GM18870 (cell line): ENCODE measurements at regions not wholly inside any gene's neighbourhood (a gene's known extent, or its start where the extent isn't known, plus 50 kb on each side); places are given as distances from the start of the nearest gene placed in this dataset.
"Not testable (repeated sequence)": the region's sequence is repeated elsewhere in the genome, so short reads cannot be mapped to it uniquely, and the experiment has no call there.

ENCODE experiments used
- ATAC-seq: cut with Tn5 transposase; IDR thresholded peaks from one replicate; pipeline ENCODE4 v1.9.1; 2021; ENCODE audit warnings: moderate library complexity; ENCODE audit not compliant: unreplicated experiment

DNA sequence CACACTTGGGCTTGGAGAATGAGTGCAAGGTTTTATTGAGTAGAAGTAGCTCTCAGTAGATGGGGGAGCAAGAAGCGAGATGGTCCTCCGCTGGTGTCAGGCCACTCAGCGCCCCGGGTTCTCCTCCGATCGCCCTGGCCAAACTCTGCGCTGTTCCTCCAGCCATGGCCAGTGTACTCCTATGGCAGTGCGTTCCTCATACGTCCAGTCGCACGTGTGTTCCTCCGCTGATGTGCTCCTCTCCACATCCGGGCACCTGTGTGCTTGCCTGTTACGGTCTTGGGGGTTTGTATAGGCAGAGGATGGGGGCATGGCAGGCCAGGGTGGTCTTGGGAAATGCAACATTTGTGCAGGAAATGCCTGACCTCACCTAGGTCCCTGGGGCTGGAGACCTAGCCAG is 1899.4 kb downstream of the PCDH9 start:
- no peak for ATAC-seq

GRCh38 chr13:65330287-65330686 is 1899.8 kb downstream of the PCDH9 start:
- no peak for ATAC-seq

DNA sequence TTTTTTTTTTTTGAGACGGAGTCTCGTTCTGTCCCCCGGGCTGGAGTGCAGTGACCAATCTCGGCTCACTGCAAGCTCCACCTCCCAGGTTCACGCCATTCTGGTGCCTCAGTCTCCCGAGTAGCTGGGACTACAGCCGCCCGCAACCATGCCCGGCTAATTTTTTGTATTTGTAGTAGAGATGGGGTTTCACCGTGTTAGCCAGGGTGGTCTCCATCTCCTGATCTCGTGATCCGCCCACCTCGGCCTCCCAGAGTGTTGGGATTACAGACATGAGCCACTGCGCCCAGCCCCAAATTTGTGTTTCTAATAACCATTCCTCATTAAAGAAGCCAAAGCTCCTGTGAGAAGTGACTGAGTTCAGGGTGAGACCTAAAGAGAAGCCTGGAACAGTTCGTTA is 1906.9 kb downstream of the PCDH9 start:
- ATAC-seq, result not testable (repeated sequence)

DNA sequence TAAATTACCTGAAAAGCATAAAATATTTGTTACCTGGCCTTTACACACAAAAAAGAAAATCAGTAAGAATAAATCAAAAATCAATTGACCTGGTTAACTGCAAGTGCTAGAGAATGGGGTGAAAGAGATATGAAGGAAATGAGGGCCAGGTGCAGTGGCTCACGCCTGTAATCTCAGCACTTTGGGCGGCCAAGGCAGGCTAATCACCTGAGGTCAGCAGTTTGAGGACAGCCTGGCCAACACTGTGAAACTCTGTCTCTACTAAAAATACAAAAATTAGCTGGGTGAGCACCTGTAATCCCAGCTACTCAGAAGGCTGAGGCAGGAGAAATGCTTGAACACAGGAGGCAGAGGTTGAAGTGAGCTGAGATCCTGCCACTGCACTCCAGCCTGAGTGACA is 1908.7 kb downstream of the PCDH9 start:
- ATAC-seq, result not testable (repeated sequence)

DNA sequence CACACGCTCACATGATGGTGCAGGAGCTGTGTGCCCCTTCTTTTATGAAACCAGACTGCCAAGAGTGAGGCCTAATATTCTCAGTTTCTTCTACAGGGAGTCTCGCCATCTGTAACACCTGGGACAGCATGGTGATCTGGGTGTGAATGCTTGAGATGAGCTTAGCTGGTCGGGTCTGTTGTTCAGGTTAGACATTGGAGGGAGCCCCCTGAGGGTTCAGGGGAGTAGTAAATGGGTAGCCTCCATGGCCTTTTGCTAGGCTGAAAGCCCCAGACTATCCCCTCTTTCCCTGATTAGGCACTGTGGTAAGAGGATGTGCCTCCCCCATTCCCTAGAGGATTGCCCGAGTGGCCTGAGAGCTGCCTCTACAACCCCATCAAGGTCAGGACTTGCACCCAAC is 1916.1 kb downstream of the PCDH9 start:
- ATAC-seq, result no peak

DNA sequence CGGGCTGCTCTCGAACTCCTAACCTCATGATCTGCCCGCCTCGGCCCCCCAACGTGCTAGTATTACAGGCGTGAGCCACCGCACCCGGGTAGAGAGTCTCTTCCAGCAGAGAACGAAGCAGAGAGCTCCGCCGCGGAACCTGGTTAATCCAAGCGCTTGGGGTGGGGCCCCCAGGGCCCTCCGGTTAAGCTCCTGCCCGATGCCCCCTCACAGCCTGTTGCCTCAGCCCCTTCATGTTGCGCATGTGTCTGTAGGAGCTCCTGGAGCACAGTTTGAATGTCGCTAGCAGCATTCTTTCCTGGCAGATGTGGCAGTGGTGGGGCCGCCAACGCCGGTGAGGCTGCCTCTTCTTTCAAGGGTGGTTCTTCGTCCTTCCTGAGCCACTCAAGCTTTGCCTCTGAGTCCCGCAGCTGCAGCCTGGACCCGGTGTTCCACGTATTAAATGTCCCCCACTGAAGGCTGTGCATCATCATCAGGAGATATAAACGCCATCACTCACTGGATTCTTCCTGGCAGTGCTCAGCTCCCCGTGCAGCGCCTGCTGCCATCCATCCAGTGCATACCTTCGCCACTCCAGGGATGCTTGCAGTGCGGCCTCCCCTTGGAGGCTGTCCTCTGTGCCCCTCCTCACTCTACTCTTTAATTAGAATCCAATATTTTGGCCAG is 1919.3 kb downstream of the PCDH9 start:
- no peak for ATAC-seq

DNA sequence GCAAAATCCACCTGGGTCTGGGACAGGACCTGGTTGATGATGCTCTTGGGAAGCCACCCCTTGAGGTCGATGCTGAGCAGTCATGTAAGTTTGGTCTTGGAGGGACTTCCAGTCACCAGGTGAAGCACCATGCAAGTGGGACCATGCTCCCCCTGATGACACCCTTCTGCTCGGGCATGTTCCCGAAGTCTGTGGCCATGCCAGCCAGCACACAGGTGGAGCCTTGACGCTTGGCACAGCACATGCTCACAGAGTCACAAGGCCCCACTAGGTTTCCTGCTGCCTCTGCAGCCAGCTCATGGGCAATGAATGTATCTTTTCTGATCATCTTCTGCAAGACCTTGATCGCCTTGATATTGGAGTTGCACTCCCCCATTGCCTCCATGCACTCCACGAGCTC is 1920.2 kb downstream of the PCDH9 start:
- ATAC-seq, result no peak

DNA sequence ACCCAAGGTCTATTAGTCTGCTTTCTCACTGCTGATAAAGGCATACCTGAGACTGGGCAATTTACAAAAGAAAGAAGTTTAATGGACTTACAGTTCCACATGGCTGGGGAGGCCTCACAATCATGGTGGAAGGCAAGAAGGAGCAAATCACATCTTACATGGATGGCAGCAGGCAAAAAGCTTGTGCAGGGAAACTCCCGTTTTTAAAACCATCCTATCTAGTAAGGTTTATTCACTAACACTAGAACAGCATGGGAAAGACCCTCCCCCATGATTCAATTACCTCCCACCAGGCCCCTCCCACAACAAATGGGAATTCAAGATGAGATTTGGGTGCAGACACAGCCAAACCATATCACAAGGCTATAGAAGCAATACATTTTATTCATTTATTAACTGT is 1921.4 kb downstream of the PCDH9 start:
- not testable (repeated sequence) for ATAC-seq

- no peak for ATAC-seq
These were observed 1923.1 kb downstream of the PCDH9 start for GRCh38 chr13:65307056-65307455.

DNA sequence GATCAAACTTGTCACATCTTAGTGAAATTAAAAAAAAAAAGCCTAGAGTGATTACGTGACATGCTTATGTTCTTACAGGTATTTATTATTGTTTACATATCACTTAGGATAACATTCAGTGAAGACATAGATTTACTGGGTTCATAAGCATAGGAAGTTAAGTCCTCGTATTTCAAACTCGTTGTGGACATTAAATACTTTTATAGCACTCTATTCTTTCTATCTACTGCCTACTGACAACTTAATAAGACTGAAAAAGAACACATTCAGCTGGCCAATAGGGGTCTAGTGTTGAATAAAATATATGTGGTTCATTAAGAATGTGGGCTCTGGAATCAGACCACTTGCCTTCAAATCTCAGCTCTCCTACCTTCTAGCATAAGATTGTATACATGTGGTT is 1927.4 kb downstream of the PCDH9 start:
- no peak for ATAC-seq

DNA sequence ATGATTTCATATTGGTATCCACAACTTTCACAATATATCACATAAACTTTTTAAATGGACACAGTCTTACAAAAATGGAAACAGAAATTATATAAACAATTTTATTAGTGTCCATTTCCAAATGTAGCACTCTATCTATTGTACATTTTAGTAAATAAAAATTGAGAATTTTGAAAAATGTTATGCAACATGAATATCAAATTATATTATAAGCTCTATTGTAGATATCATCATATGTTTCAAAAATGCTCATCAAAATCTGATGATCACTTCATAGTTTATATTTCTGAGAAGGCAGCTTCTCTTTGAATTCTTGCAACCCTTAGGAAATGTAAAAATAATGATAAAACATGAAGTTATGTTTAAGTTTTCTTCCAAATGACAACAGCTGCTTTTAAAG is 1928.6 kb downstream of the PCDH9 start:
- ATAC-seq, result no peak

- no peak for ATAC-seq
These were observed 1929.9 kb downstream of the PCDH9 start for GRCh38 chr13:65300220-65300619.

DNA sequence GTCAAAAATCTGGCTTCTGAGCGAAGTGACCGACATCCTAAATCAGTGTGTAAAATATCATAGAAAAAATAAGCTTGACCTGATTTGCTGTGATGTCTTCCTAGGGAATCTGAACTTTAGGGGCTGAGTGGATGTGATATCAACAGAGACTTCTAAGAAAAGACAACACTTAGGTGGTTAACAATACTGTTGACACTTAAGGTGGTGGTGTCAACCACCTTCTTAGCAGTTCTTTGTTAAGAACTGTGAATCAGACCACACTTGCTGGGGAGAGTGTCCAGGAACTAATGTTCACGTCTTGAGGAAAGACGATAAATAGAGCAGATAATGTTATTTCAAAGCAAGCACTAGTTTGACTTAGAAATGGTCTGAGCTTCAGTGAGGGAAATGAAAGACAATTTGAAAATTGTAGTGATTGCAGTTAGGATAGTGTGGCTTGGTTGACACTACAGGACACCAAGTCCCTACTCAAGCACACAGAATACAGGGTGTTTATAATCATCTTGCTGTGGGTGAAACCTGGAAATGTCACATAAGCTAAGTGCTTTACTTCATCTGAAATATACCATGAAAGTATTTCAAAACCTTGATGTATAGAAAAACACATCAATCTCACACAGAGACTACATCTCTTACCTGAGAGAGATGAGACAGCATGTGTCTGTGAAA is 1936.5 kb downstream of the PCDH9 start:
- ATAC-seq, result no peak

DNA sequence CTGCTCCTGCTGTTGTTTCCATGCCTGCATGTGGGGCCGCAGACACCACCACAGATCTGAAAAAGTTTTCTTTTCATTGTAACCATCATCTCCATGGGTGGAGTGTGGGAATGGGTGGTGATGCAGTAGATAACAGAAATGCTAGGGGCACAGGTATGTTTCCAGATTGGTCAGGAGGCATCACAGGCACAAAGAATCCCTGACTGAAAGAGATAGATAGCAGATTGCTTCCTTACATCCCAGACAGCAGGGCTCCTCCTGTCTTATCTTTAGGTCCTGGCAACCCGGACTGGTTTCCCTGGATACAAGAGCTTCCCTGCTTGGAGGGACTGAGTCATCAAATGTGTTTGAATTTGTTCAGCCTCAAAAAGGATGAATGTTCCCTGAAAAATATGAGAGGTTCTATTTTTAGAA is 1937.6 kb downstream of the PCDH9 start:
- no peak for ATAC-seq

- ATAC-seq, result no peak
These were observed 1942.7 kb downstream of the PCDH9 start for GRCh38 chr13:65287405-65287804.

GRCh38 chr13:65275838-65276630 is 1954.1 kb downstream of the PCDH9 start:
- ATAC-seq, result no peak

GRCh38 chr13:65275108-65275507 is 1955.0 kb downstream of the PCDH9 start:
- no peak for ATAC-seq

GRCh38 chr13:65273811-65274420 is 1956.2 kb downstream of the PCDH9 start:
- ATAC-seq, result not testable (repeated sequence)

GRCh38 chr13:65268009-65268408 is 1962.1 kb downstream of the PCDH9 start:
- ATAC-seq, result no peak

DNA sequence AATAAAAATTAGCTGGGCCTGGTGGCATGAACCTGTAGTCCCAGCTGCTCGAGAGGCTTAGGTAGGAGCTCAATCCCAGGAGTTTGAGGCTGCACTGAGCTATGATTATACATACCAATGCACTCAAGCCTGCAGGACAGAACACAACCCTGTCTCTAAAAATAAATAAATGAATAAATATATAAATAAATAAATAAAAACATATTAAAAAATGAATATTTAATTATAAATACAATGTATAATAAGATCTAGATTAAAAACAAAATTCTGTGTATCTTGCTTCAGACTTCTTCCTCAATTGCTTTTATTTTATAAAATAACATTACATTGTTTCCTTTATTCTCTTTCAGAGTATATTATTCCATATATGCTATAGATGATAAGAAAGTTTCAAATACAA is 1964.1 kb downstream of the PCDH9 start:
- no peak for ATAC-seq

DNA sequence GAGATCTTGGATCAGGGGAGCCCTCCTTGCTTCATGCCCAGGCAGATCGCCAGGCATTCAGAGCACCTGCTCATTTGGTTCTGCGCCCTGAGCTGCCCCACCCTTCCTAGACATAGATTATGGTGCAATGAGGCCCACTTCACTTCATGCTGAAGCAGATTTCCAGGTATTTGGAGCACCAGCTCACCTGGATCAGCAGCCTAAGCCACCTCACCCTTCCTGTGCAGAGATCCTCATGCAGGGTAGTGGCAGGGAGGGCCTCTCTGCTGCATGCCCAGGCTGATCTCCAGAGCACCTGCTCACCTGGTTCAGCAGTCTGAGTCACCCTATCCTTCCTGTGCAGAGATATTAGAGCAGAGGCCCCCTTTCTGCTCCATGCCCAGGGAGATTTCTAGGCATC is 1966.1 kb downstream of the PCDH9 start:
- no peak for ATAC-seq
